ENCODE measurements at regions not wholly inside any gene's neighbourhood (a gene's known extent, or its start where the extent isn't known, plus 50 kb on each side); places are given as distances from the start of the nearest gene placed in this dataset.

DNA sequence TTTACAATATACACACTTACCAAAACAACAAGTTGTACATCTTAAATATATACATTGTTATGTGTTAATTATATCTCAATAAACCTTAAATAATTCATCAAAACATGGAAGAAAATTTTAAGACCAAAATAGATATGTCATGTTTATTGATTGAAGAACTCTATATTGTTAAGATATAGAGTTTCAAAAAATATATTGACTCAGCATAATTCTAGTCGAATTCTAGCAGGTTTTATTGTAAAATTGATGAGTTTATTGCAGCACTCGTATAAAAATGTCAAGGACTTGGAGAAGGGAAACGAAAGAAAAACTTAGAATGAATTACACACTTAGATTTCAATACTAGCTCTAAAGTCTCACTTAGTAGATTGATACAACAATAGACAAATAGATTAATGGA is 575.4 kb upstream of the SORCS1 start:
- 93 to 96% methylated on average over 3 of the region's 3 CpGs for WGBS, 2 experiments (ENCODE audit: low coverage in 1 of 2, low lambda C conversion rate in 2 of 2, missing lambda C conversion rate in 2 of 2)
- no peaks in the 10 kb centered on the region for H3K9me3 ChIP-seq (ENCODE audit: low read depth)
- H3K36me3 ChIP-seq (ENCODE audit: low read depth), result no peaks in the 10 kb centered on the region
- no peak for DNase-seq
- H3K4me1 ChIP-seq (ENCODE audit: insufficient read depth), result peaks cover 13% of the 10 kb centered on the region
- TF ChIP-seq EZH2phosphoT487 (IDR thresholded peaks at IDR 0.05; ENCODE audit: insufficient read depth, low read depth) (no peak), EZH2 (IDR thresholded peaks at IDR 0.05; ENCODE audit: insufficient read depth, poor library complexity, severe bottlenecking) (no peak)
- H3K4me3 ChIP-seq, result no peak overlapping the region
- H3K79me2 ChIP-seq (ENCODE audit: insufficient read depth), result no peaks in the 10 kb centered on the region
- H2AFZ ChIP-seq, result no peak overlapping the region
- no peaks in the 10 kb centered on the region for H3K9me2 ChIP-seq (ENCODE audit: insufficient read depth)
- in situ Hi-C loops (cut with MboI), result no loop called here
- H3K27me3 ChIP-seq (replicated peaks; ENCODE audit: insufficient read depth), result no peaks in the 10 kb centered on the region
- no peak overlapping the region for H3K9ac ChIP-seq
- peaks cover 2% of the 10 kb centered on the region for H3F3A ChIP-seq (ENCODE audit: insufficient read depth)
- no peaks in the 10 kb centered on the region for H4K20me1 ChIP-seq (ENCODE audit: insufficient read depth)
- H3K4me2 ChIP-seq (ENCODE audit: unreplicated experiment), result no peak overlapping the region
- no peak overlapping the region for H3K27ac ChIP-seq

DNA sequence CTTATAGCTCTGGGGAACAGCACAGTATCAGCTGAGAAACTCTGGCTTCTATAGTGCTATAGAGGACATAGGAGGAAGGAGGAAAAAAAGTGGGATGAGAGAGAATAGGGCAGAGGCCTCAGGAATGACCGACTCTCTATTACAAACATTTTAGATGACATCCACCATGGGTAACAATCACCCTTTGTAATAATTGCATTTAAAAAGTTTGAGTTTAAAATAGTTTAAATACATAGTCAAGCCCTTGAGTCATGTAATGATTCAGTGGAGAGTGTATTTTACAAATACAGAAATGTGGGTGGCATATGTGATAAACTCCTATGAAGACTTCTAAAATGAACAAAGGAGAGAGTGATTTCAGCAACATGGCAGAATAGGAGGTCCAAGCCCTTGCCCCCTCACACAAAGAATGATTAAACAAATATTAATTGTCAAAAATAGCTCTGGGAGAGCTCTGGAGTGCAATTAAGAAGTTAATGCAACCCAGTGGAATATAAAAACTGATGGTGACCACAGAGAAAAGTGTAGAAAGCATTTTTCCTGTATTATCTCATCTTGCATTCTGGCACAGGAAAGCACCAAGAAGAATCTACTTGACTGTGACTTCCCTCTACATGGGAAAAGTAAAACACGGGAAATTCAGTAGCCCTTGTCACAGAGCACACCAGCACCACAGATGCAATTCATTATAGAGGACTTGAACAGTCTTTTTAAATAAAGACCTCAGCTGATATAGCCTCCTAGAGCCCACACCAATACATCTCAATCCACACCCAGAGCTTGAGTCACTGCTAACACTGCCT is 569.0 kb upstream of the SORCS1 start:
- Histone ChIP-seq H3K4me2 (ENCODE audit: unreplicated experiment) (peak overlapping the region; percentile 74), H3K79me2 (ENCODE audit: insufficient read depth) (no peaks in the 10 kb centered on the region), H3K36me3 (ENCODE audit: low read depth) (no peaks in the 10 kb centered on the region), H4K20me1 (ENCODE audit: insufficient read depth) (no peaks in the 10 kb centered on the region), H3K9me2 (ENCODE audit: insufficient read depth) (no peaks in the 10 kb centered on the region), H3K4me3 (peak overlapping the region; percentile 41; the same call in 1 of the 2 replicates), H3K9ac (peak overlapping the region; percentile 41; the same call in 1 of the 2 replicates), H2AFZ (peak overlapping the region; percentile 43), H3K27ac (peak overlapping the region; percentile 77), H3K9me3 (ENCODE audit: low read depth) (no peaks in the 10 kb centered on the region), H3K27me3 (replicated peaks; ENCODE audit: insufficient read depth) (no peaks in the 10 kb centered on the region), H3F3A (ENCODE audit: insufficient read depth) (peaks cover 26% of the 10 kb centered on the region), H3K4me1 (ENCODE audit: insufficient read depth) (peaks cover 18% of the 10 kb centered on the region)
- DNase-seq, result peak; percentile 83
- 0% methylated on average over 2 of the region's 2 CpGs for WGBS, 2 experiments (ENCODE audit: low coverage in 1 of 2, low lambda C conversion rate in 2 of 2, missing lambda C conversion rate in 2 of 2)
- in situ Hi-C loops (cut with MboI), result no loop called here
- TF ChIP-seq EZH2phosphoT487 (IDR thresholded peaks at IDR 0.05; ENCODE audit: insufficient read depth, low read depth) (no peak), EZH2 (IDR thresholded peaks at IDR 0.05; ENCODE audit: insufficient read depth, poor library complexity, severe bottlenecking) (no peak)

DNA sequence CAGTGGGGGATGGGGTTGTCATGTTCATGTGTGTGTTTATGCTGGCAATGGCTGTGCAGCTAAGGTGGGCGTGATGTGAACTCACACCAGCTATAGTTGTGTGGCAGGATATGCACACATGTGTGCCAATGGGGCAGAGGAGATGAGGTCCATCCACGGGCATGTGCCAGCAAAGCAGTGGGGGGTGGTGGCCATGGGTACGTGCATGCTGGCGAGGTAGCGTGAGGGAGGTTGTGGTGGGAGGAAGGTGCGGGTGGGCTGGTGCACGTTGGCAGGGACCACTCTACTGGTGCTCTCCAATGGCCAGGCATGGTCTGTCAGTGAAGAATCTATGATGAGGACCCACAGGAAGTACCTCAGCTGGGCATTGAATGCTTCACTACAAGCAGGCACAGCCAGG is 567.5 kb upstream of the SORCS1 start:
- Histone ChIP-seq H3K79me2 (ENCODE audit: insufficient read depth) (no peaks in the 10 kb centered on the region), H2AFZ (no peak overlapping the region), H3K36me3 (ENCODE audit: low read depth) (no peaks in the 10 kb centered on the region), H4K20me1 (ENCODE audit: insufficient read depth) (no peaks in the 10 kb centered on the region), H3K4me2 (ENCODE audit: unreplicated experiment) (no peak overlapping the region), H3F3A (ENCODE audit: insufficient read depth) (peaks cover 26% of the 10 kb centered on the region), H3K4me3 (no peak overlapping the region), H3K9ac (no peak overlapping the region), H3K9me3 (ENCODE audit: low read depth) (no peaks in the 10 kb centered on the region), H3K27ac (no peak overlapping the region), H3K27me3 (replicated peaks; ENCODE audit: insufficient read depth) (no peaks in the 10 kb centered on the region), H3K9me2 (ENCODE audit: insufficient read depth) (no peaks in the 10 kb centered on the region), H3K4me1 (ENCODE audit: insufficient read depth) (peaks cover 31% of the 10 kb centered on the region)
- TF ChIP-seq EZH2 (IDR thresholded peaks at IDR 0.05; ENCODE audit: insufficient read depth, poor library complexity, severe bottlenecking) (no peak), EZH2phosphoT487 (IDR thresholded peaks at IDR 0.05; ENCODE audit: insufficient read depth, low read depth) (no peak)
- in situ Hi-C loops (cut with MboI), result no loop called here
- no peak for DNase-seq
- WGBS, 2 experiments (ENCODE audit: low coverage in 1 of 2, low lambda C conversion rate in 2 of 2, missing lambda C conversion rate in 2 of 2), result 91 to 93% methylated on average over 7 of the region's 7 CpGs

DNA sequence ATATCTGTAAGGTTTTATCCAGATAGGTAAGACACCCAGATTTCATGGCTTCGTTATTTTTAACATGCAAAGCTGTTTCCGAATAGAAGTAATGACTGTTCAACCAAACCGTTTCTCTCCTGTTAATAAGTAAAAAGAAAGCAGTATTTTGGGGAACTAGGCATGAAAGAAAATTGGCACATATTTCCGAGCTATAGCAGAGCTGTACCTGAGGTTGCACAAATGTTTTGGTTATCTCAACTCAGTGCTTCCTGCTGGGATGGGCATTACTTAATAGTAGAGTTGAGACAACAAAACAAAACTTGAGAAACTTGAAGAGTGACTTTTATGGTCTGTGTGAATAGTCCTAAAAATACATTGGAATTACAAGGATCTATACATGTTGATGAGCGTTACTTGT is 564.3 kb upstream of the SORCS1 start:
- in situ Hi-C loops (cut with MboI), result no loop called here
- no peaks in the 10 kb centered on the region for H3K9me3 ChIP-seq (ENCODE audit: low read depth)
- DNase-seq, result no peak
- no peak overlapping the region for H2AFZ ChIP-seq
- no peaks in the 10 kb centered on the region for H3K9me2 ChIP-seq (ENCODE audit: insufficient read depth)
- peaks cover 13% of the 10 kb centered on the region for H3F3A ChIP-seq (ENCODE audit: insufficient read depth)
- WGBS, 2 experiments (ENCODE audit: low coverage in 1 of 2, low lambda C conversion rate in 2 of 2, missing lambda C conversion rate in 2 of 2), result 82 to 84% methylated on average over 5 of the region's 5 CpGs
- no peak overlapping the region for H3K9ac ChIP-seq
- H3K4me1 ChIP-seq (ENCODE audit: insufficient read depth), result peaks cover 30% of the 10 kb centered on the region
- no peaks in the 10 kb centered on the region for H3K36me3 ChIP-seq (ENCODE audit: low read depth)
- H4K20me1 ChIP-seq (ENCODE audit: insufficient read depth), result no peaks in the 10 kb centered on the region
- H3K4me2 ChIP-seq (ENCODE audit: unreplicated experiment), result no peak overlapping the region
- TF ChIP-seq EZH2phosphoT487 (IDR thresholded peaks at IDR 0.05; ENCODE audit: insufficient read depth, low read depth), result no peak
- no peak for TF ChIP-seq EZH2 (IDR thresholded peaks at IDR 0.05; ENCODE audit: insufficient read depth, poor library complexity, severe bottlenecking)
- no peaks in the 10 kb centered on the region for H3K79me2 ChIP-seq (ENCODE audit: insufficient read depth)
- H3K4me3 ChIP-seq, result no peak overlapping the region
- H3K27ac ChIP-seq, result no peak overlapping the region
- no peaks in the 10 kb centered on the region for H3K27me3 ChIP-seq (replicated peaks; ENCODE audit: insufficient read depth)

Data from GM23248 (cell line).